Breast epithelium (tissue), 3 donors: ENCODE measurements at regions not wholly inside any gene's neighbourhood (a gene's known extent, or its start where the extent isn't known, plus 50 kb on each side); places are given as distances from the start of the nearest gene placed in this dataset.

Source experiments
- POLR2AphosphoS5 ChIP-seq, 3 donors: sonication (generic); formaldehyde crosslinking; IDR thresholded peaks; one replicate each; pipeline ENCODE4 v1.6.1; 2017; ENCODE audit warnings: antibody characterized with exemption in 3 of 3
- TF ChIP-seq, protein P1 (sequence below), 3 donors: fragments of 450-650 bp; IDR thresholded peaks; one replicate each; pipeline ENCODE4 v1.5.1; 2016 to 2017; ENCODE audit warnings: antibody characterized with exemption in 3 of 3, mild to moderate bottlenecking in 3 of 3, moderate library complexity in 3 of 3

DNA sequence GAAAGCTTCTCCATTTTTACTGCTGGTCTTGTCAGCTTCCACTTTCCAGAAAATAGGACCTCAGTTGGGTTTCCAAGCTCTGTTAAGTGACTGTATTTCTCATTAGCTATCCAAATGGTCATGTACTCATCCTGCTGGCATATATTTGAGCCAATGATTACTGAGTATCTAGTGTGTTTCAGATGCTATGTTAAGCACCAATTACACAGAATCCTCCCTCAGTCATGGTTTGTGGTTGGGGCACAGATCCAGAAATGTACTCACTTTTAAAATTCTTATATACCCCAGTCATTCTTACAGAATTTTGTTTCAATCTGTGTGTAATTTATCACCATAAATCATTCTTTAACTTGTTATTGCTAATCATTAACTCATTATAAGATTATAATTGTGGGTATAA is 362.3 kb upstream of the MTPN start:
- TF ChIP-seq, protein P1, sequence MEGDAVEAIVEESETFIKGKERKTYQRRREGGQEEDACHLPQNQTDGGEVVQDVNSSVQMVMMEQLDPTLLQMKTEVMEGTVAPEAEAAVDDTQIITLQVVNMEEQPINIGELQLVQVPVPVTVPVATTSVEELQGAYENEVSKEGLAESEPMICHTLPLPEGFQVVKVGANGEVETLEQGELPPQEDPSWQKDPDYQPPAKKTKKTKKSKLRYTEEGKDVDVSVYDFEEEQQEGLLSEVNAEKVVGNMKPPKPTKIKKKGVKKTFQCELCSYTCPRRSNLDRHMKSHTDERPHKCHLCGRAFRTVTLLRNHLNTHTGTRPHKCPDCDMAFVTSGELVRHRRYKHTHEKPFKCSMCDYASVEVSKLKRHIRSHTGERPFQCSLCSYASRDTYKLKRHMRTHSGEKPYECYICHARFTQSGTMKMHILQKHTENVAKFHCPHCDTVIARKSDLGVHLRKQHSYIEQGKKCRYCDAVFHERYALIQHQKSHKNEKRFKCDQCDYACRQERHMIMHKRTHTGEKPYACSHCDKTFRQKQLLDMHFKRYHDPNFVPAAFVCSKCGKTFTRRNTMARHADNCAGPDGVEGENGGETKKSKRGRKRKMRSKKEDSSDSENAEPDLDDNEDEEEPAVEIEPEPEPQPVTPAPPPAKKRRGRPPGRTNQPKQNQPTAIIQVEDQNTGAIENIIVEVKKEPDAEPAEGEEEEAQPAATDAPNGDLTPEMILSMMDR (IDR thresholded peaks at IDR 0.05): no peak
- no peak for TF ChIP-seq POLR2AphosphoS5 (IDR thresholded peaks at IDR 0.05)
